ENCODE measurements at regions not wholly inside any gene's neighbourhood (a gene's known extent, or its start where the extent isn't known, plus 50 kb on each side); places are given as distances from the start of the nearest gene placed in this dataset.
A peak's percentile ranks its signal among the peaks of the same experiment; 100 is the strongest.

DNA sequence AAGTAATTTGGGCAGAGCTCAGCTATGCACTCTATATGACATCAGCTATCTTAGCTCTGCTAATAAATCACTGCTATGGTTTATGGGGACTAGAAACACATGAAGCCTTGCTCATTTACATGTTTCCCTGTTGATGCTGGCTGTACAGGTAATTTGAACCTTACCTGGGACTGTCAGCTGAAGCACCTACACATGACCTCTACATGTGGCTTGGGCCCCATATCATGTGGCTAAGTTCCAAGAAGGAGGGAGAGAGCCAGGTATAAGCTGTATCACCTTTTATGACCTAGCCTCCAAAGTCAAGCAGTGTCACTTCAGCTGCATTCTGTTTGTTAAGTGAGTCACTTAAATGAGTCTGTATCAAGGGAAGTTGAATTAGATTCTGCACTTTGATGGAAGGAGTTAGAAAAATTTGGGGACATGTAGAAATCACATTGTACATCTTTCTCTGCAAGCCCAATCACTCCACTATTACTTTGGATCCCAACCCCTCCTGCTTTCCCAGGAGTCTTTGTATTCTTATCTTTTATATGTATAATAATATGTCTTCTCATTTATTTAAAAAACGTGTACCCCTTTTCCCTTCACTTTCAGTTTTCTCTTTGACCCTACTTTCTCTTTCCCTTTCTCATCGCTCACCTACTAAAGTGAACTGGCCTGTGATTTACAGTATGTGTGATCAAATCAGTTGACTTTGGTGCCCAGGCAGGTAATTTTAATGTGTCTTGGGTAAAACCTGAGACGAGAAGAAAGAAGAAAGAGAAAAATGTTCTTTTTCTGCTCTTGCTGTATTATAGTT lies 53.4 kb upstream of the PRKACB start:
- intact Hi-C loops (cut with micrococcal nuclease), result no loop called here
- ATAC-seq (no peak), DNase-seq (no peak)

DNA sequence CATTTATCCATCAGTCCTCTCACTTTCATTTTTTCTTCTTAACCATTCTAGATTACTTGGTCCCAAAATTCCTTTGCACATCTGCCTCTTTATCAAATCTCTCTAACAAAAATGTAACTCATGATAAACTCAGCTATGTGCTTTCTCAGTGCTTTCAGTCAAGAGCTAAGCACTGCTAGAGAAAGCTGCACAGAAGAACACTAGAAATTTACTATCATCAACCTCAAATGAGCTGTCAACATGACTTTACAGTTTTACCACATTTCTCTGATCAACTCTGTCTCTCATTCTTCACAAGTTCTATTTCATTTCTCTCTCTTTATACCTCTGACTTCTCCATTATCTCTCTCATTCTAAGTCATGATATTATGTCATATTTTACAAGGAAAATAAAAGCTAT lies 54.2 kb upstream of the PRKACB start:
- intact Hi-C loops (cut with micrococcal nuclease), result no loop called here
- no peak for DNase-seq
- ATAC-seq, result no peak

DNA sequence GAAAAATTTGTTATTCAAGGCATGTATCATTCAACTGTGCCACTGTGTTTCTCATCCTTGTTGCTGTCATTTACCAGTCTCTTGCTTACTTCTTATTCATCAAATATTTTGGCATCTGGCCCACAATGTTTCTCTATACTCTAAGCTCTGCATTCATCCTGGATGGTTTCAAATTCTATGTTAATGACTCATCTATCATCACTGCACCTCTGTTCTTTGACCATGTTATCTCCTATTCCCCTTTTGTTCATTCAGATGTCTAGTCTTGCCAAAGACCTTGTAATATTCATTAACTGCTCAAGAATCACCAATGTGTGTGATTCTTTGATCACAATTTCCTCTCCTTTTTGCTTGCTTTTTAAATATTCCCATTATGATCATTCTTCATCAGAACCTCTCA lies 54.6 kb upstream of the PRKACB start:
- intact Hi-C loops (cut with micrococcal nuclease), result no loop called here
- no peak for ATAC-seq
- DNase-seq, result no peak

DNA sequence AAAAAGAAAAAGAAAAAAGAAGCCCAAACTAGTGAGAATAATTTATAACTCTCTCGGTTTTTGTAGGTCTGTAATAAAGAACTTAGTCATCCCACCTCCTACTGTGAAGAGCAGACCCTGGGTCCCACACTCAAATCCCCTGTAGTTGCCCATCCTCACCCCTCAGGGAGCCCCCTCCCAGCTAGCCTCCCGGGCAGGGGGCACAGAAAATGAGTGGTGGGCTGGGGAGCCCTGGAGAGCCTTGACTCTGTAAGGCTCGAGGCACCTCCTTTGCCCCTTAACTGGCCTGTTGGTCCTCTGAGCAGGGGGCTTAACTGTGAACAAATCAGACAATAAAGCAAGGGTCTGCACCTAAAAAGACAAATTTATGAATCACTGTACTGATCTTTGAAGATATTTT lies 57.5 kb upstream of the PRKACB start:
- intact Hi-C loops (cut with micrococcal nuclease), result no loop called here
- DNase-seq, result no peak
- no peak for ATAC-seq

DNA sequence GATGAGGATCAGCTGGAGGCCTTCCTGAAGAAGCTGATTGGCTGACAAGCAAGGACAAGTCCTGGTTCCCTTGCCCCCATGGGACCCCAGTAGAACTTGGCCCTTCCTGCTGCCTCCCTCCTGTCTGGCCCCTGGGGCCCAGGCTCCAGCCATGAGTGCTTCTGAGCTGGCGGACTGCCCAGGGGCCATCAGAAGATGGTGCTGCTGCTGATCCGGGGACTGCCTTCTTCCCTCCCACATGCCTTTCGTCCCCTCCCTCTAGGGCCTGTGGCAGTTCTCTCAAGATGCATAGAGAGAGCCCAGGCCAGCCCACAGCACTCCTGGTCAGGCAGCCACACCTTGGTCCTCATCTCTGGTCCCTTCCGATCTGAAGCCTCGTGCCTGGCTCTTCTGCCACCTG lies 57.9 kb upstream of the PRKACB start:
- intact Hi-C loops (cut with micrococcal nuclease), result no loop called here
- DNase-seq (no peak), ATAC-seq (no peak)

DNA sequence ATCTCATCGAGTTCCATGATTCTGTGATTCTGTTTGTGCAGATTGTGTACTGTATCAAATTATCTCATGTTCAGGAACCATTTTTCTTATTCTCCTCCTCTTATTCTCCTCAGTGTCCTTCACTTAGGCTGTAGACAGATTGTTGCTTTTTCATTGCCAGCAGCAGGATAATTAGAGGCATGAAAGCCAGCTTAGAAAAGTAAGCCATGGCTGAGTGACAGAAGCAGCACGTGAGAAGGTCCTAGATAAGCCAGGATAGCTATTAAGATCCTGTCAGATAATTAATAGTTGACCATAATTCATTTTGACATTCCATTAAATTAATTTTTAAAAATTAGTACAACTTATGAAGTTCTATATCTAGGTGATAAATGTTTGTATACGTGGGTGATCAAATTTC lies 60.8 kb upstream of the PRKACB start:
- ATAC-seq (no peak), DNase-seq (no peak)
- intact Hi-C loops (cut with micrococcal nuclease), result no loop called here

DNA sequence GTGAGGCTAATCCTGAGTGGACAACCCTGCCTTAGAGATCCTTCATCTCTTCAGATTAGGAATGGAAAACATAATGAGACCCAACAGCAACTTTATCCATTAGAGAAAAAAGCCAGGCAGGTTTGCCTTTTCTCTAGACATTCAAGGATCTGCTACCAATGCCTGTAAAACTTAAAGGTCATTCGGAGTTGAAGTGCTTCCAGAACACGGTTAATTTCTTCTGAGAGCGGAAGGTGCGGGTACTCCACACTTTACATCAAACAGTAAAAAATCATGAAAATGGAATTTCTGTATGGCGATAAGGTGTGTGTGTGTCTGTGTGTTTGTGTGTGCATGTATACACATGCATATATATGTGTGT lies 65.2 kb upstream of the PRKACB start:
- DNase-seq (no peak), ATAC-seq (no peak)
- intact Hi-C loops (cut with micrococcal nuclease), result no loop called here

DNA sequence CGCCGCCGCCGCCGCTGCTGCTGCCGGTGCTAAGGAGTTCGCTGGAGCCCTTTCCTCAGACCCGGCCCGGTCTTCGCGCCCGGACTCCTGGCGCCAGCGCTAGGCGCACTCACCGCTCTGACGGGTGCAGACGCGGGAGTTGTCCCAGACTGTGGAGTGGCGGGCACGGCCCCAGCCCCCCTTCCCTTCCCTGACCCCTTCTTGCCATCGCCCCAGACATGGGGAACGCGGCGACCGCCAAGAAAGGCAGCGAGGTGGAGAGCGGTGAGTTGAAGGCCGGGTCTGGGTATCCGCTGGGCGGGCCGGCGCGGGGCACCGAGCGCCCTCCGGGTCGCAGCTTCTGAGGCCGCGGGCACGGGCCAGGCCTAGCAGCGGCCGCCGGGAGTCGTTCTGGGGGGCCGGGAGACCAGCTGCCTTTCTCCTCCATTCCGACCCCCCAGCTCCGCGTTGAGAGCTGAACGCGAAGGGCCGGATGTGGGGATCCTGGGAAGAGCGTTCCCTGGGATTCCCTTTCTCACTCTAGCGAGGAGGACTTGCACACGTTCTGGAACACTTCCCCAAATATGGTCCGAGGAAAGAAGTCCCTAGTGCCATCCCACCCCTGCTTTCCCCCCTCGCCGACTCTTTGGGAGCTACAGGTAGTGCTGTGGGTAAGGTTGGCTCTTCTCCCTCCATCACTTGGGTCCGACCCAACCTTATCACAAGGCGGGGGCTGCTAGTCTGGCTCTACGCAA lies 65.8 kb upstream of the PRKACB start:
- no peak for DNase-seq
- ATAC-seq, result peak; percentile 64
- intact Hi-C loops (cut with micrococcal nuclease), result no loop called here

DNA sequence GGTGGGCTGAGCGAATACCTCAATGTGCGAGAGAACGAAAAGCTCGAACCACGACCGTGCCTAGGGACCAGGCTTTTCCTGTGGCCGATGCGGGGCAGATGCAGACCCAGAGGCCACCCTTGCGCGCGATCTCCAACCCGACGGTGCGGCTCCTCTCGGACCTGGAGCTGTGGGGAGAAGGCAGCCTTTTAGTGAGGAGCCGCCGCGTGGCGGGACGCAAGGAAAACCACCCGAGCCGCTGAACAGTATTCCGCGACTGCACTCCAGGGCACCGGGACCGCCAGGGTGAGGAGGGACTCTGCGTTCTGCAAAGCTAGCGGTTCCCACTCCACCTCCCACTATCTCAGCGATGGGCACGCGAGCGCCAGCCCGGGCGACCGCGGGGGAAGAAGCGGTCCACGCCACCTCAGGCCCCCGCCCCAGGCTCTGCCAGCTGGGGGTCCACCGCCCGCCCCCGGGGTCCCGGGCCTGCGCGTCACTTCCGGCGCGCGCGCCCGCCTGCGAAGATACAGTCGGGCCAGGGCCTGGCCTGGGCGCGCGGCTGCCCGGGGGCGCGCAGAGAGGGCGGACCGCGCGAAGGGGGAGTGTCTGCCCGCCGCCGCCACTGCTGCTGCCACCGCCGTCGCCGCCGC lies 66.5 kb upstream of the PRKACB start:
- intact Hi-C loops (cut with micrococcal nuclease), result no loop called here
- ATAC-seq, result peak; percentile 99
- DNase-seq, result peak; percentile 89

DNA sequence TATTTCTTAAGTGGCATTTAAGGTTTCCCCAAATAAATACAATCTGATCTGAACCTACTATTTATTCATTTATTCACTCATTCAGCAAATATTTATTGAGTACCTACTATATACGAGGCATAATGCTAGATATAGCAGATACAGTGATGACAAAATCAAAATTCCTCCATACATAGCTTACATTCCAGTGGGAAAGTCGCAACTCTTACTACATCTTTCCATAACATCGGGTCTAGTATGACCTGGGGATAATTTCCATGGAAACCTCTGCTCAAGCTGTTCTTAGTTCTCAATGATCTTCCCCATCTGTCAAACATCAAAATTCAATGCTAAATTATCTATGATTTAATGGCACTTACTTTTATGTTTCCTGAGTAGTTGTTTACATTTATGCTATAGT lies 70.8 kb upstream of the PRKACB start:
- no peak for ATAC-seq
- intact Hi-C loops (cut with micrococcal nuclease), result no loop called here

DNA sequence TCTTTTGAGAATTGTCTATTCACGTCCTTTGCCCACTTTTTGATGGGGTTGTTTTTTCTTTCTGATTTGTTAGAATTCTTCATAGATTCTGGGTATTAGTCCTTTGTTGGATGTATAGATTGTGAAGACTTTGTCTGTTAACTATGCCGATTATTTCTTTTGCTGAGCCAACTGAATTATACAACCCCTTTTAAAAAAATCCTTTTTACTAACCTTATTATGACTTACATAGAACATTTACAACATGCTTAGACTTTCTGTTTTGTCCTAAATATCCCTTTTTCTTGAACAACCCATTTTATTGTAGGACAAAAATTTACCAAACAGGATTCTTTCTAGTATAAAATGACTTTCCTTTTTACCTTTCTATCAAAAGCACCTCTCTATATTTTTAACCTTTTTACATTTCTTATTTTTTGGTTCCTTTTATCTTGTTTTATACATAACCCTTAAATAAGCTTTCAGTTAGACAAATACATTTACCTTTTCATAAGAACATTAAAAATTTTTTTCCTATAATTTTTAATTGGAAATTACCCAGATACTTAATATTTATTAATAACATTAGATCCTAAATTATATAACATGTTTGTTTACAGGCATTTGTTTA lies 70.4 kb upstream of the TTLL7 start:
- ATAC-seq, result no peak
- intact Hi-C loops (cut with micrococcal nuclease), result no loop called here

More for the DNA sequence above, 70.8 kb upstream of the PRKACB start:
- DNase-seq, result no peak

DNA sequence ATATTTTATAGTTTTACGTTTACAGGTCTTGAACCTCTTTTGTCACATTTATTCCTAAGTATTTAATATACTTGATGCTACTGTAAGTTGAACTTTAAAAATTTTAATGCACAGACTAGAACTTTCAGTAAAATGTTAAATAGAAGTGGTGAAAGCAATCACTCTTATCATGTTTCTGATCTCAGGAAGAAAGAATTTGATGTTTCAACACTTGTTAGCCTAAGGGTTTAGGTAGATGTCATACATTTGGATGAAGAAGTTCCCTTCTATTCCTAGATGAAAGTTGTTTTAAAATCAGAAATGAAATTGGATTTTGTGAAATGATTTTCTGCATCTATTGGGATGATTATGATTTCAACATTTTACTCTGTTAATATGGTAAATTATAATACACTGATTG lies 63.6 kb upstream of the TTLL7 start:
- ATAC-seq (no peak), DNase-seq (no peak)
- intact Hi-C loops (cut with micrococcal nuclease), result no loop called here

More for the DNA sequence above, 70.4 kb upstream of the TTLL7 start:
- DNase-seq, result no peak

DNA sequence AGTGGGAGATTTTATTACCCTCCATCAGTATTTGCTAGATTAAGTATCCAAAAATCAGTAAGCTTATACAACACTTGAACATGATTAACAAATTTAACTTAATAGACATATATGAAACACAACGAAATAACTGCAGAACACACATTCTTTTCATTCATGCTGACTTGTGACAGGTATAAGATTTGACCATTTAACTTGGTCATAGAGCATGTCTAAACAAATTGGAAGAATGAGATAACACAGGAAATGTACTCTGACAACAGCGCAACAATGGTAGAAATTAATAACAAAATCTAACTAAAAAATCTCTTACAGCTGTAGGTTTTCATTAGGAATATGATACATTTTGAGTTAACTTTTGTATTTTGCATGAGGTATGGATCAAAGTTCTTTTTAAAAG lies 62.4 kb upstream of the TTLL7 start:
- intact Hi-C loops (cut with micrococcal nuclease), result no loop called here
- no peak for ATAC-seq
- no peak for DNase-seq

DNA sequence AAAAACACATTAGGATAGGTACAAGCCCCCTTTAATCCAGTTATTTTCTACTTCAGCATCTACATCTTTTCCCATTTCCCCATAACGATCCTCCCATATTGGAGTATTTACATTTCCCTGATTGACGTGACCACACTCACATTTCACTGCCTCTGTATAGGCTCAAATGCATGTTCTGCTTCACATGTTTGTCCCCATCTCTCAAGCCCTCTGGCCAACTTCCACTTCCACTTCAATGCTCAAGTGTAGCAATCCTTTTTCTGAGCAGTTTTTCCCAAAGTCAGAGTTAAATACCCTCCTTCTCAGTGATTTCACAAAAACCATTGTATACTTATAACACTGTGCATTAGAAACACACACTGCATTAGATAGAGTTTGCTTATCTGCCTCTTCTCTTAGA lies 61.8 kb upstream of the TTLL7 start:
- intact Hi-C loops (cut with micrococcal nuclease), result no loop called here
- ATAC-seq (no peak), DNase-seq (no peak)

DNA sequence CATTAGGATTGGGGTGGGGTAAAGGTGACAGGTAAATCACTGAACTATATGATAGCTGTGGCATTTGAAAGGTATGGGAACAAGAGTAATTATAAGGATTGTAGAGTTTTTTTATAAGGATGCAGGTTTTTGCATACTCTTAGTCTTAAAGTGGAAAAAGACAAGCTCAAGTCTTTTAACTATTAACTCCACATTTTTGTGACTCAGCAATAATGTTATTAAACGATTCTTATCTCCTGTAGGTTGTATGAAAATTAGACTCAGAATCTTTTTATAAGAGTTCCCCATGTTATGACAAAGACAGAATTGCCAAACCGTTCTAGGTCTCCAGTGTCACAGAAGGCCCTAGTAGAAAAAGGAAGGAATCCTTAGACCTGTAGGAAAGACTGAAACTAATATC lies 49.9 kb upstream of the TTLL7 start:
- no peak for ATAC-seq
- intact Hi-C loops (cut with micrococcal nuclease), result no loop called here
- DNase-seq, result no peak
